Peyer's patch (tissue), 4 donors: ENCODE measurements at regions not wholly inside any gene's neighbourhood (a gene's known extent, or its start where the extent isn't known, plus 50 kb on each side); places are given as distances from the start of the nearest gene placed in this dataset.

ENCODE experiments used
- DNase-seq, 3 donors: peaks; one replicate each; pipeline ENCODE4 v3.0.0-alpha.2; 2017 to 2019
- H3K27ac ChIP-seq, 4 donors: fragments of 200-600 bp; sonication (generic); one replicate each; pipeline ENCODE4 v1.5.1; 2016 to 2019
- H3K27me3 ChIP-seq, 2 donors: fragments of 200-600 bp; sonication (generic); one replicate each; pipeline ENCODE4 v1.5.1; 2019
- H3K36me3 ChIP-seq, 3 donors: fragments of 200-600 bp; sonication (generic); one replicate each; pipeline ENCODE4 v1.5.1; 2016 to 2019
- H3K4me1 ChIP-seq, 4 donors: fragments of 200-600 bp; sonication (generic); one replicate each; pipeline ENCODE4 v1.5.1; 2016 to 2019
- H3K4me3 ChIP-seq, 4 donors: fragments of 200-600 bp; sonication (generic); 1 replicate in 3 of 4; 2 replicates in 1 of 4; pipeline ENCODE4 v1.5.1; 2016 to 2019; ENCODE audit warnings: mild to moderate bottlenecking in 1 of 4
- H3K9me3 ChIP-seq, 4 donors: fragments of 200-600 bp; sonication (generic); one replicate each; pipeline ENCODE4 v1.5.1; 2016 to 2019; ENCODE audit warnings: mild to moderate bottlenecking in 1 of 4
- CTCF ChIP-seq, 6 experiments: fragments of 450-650 bp in 4 of 6; fragments of 200-600 bp in 2 of 6; sonication (generic) in 1 of 6; IDR thresholded peaks; one replicate each; pipeline ENCODE4 v1.5.1; 2017 to 2019; ENCODE audit warnings: antibody characterized with exemption in 6 of 6, mild to moderate bottlenecking in 3 of 6, moderate library complexity in 1 of 6
- POLR2A ChIP-seq, 2 donors: fragments of 450-650 bp; IDR thresholded peaks; one replicate each; pipeline ENCODE4 v1.5.1; 2017; ENCODE audit warnings: antibody characterized with exemption in 2 of 2, mild to moderate bottlenecking in 2 of 2, moderate library complexity in 2 of 2

DNA sequence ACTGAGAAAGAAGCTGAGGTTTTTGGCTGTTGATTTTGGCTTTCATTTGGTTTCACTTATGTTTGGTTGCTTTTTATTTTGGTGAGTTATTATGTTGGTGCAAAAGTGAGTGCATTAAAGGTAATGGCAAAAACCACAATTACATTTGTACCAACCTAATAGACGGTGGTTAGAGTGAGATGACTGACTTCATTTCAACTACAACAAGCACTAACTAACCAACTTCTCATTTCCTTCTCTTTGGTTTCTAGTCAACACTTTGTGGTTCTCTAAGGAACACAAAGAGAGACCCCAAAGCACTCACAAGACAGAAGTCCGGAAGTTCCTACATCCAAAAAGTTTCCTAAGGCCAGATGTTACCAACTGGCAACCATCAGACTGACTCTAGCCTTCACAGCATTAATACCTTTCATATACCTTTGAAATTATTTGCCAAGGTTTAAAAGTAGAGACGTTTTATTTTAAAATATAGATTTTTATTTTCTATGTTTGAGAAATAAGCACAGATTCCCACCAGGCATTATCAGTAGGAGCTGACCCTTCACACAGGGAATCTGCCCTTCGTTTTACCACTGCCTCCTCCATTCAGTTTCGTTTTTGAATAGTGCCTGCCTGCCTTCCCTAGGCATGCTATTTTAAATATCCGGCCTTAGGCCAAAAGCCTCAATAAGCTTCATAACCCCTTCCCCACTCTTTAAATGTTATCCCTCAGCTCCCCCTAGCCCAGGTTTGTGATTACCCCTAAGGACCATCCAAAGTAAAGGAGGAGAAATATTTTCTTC, 301.1 kb upstream of the PTGER4 start:
- Histone ChIP-seq H3K4me3 (no peak overlapping the region), H3K9me3 (no peaks in the 10 kb centered on the region), H3K36me3 (no peaks in the 10 kb centered on the region), H3K4me1 (peaks cover 0 to 11% (median 3%) of the 10 kb centered on the region in 4 donors), H3K27ac (peak overlapping the region in 1 of 4 donors; percentile 31), H3K27me3 (no peaks in the 10 kb centered on the region)
- TF ChIP-seq CTCF (IDR thresholded peaks at IDR 0.05) (no peak), POLR2A (IDR thresholded peaks at IDR 0.05) (no peak)
- DNase-seq: no peak

DNA sequence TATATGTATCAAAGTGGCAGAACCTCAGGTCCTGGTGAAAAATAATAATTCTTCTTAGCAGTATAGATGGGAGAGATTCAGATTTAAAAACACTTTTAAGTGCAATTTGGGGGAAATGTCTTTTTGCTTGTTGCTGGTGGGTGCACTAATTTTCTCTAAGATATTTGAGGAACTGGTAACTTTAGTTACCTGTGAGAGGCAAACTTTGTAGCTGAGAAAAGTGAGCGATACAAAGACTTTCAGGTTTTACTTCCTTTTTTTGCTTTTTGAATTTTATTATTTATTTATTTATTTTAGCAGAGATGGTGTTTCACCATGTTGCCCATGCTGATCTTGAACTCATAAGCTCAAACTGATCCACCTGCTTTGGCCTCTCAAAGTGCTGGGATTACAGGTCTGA, 303.1 kb upstream of the PTGER4 start:
- TF ChIP-seq POLR2A (IDR thresholded peaks at IDR 0.05): no peak
- TF ChIP-seq CTCF (IDR thresholded peaks at IDR 0.05): no peak
- no peak overlapping the region for H3K27ac ChIP-seq
- H3K36me3 ChIP-seq: no peaks in the 10 kb centered on the region
- peaks cover 0 to 7% (median 3%) of the 10 kb centered on the region in 4 donors for H3K4me1 ChIP-seq
- no peak overlapping the region for H3K4me3 ChIP-seq
- no peak for DNase-seq
- no peaks in the 10 kb centered on the region for H3K9me3 ChIP-seq
- no peaks in the 10 kb centered on the region for H3K27me3 ChIP-seq

DNA sequence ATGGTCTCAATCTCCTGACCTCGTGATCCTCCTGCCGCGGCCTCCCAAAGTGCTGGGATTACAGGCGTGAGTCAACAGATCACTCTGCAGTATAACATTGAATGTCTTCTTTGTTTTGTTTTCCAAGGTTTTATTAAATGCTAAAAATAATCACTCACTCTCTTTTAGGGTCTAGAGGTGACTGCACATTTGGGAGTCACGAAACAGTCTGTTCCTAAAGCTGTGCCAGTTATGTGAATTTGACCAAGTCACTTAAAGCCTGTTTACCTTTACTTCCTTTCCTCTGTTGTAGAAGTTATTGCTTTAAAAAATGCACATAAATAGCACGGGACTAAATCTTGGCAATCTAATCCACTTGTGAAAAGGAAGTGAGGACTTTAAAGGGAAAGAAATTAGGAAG, 304.9 kb upstream of the PTGER4 start:
- Histone ChIP-seq H3K27ac (no peak overlapping the region), H3K36me3 (no peaks in the 10 kb centered on the region), H3K4me3 (no peak overlapping the region), H3K4me1 (peaks cover 0 to 6% (median 2%) of the 10 kb centered on the region in 4 donors), H3K27me3 (no peaks in the 10 kb centered on the region), H3K9me3 (no peaks in the 10 kb centered on the region)
- TF ChIP-seq POLR2A (IDR thresholded peaks at IDR 0.05): no peak
- no peak for TF ChIP-seq CTCF (IDR thresholded peaks at IDR 0.05)
- no peak for DNase-seq

DNA sequence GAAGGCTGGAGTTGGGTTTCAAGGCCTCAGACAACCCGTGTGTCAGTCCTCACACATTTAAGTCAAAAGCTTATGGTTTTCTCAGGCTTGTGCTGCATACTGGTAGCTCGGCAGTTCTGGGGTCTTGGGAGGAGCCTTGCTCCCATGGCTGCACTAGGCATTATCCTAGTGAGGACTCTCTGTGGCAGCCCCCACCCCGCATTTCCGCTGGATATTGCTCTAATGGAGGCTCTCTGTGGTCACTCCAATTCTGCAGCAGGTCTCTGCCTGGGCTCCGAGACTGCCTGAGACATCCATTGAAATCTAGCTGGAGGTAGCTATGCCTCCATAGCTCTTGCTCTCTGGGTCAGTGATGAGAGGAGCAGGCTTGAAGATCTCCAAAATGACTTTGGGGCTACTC, 311.5 kb upstream of the PTGER4 start:
- H3K4me1 ChIP-seq: peaks cover 0 to 6% (median 0%) of the 10 kb centered on the region in 4 donors
- no peak overlapping the region for H3K4me3 ChIP-seq
- no peak for DNase-seq
- no peaks in the 10 kb centered on the region for H3K36me3 ChIP-seq
- H3K27ac ChIP-seq: no peak overlapping the region
- no peaks in the 10 kb centered on the region for H3K27me3 ChIP-seq
- H3K9me3 ChIP-seq: no peaks in the 10 kb centered on the region
- TF ChIP-seq CTCF (IDR thresholded peaks at IDR 0.05) (no peak), POLR2A (IDR thresholded peaks at IDR 0.05) (no peak)

DNA sequence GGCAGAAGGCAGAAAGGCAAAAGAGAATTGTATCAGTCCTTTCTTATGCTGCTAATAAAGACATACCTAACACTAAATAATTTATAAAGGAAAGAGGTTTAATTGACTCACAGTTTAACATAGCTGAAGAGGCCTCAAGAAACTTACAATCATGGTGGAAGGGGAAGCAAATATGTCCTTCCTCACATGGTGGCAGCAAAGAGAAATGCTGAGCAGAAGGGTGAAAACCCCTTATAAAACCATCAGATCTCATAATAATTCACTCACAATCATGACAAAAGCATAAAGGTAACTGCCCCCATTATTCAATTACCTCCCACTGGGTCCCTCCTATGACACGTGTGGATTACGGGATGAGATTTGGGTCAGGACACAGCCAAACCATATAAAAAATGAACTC, 312.5 kb upstream of the PTGER4 start:
- H3K4me3 ChIP-seq: no peak overlapping the region
- H3K4me1 ChIP-seq: peaks cover 0 to 6% (median 0%) of the 10 kb centered on the region in 4 donors
- peak in 4 of 6 experiments; percentile 11 to 41 (median 14) for TF ChIP-seq CTCF (IDR thresholded peaks at IDR 0.05)
- TF ChIP-seq POLR2A (IDR thresholded peaks at IDR 0.05): no peak
- DNase-seq: no peak
- no peaks in the 10 kb centered on the region for H3K9me3 ChIP-seq
- no peak overlapping the region for H3K27ac ChIP-seq
- H3K27me3 ChIP-seq: no peaks in the 10 kb centered on the region
- H3K36me3 ChIP-seq: no peaks in the 10 kb centered on the region
